ENCODE measurements at regions not wholly inside any gene's neighbourhood (a gene's known extent, or its start where the extent isn't known, plus 50 kb on each side); places are given as distances from the start of the nearest gene placed in this dataset.

- Mint-ChIP-seq H3K36me3 (peaks cover 14% of the 10 kb centered on the region), H3K27ac (no peak overlapping the region), H3K9me3 (peaks cover 5 to 15% of the 10 kb centered on the region in 2 donors), H3K27me3 (ENCODE audit: low read depth in 2 of 2) (no peaks in the 10 kb centered on the region), H3K4me3 (no peak overlapping the region), H3K4me1 (no peaks in the 10 kb centered on the region)
- Histone ChIP-seq H3K9me3 (ENCODE audit: control insufficient read depth, insufficient read depth, low read length) (peaks cover 5% of the 10 kb centered on the region), H3K27me3 (ENCODE audit: control insufficient read depth, insufficient read depth, low read length) (no peaks in the 10 kb centered on the region), H3K36me3 (ENCODE audit: control insufficient read depth, insufficient read depth, low read length) (no peaks in the 10 kb centered on the region), H3K27ac (ENCODE audit: low read length) (no peak overlapping the region), H3K4me1 (ENCODE audit: control insufficient read depth, insufficient read depth, low read length) (no peaks in the 10 kb centered on the region), H3K4me3 (ENCODE audit: low read length) (no peak overlapping the region)
- DNase-seq (no peak), ATAC-seq (no peak)
- TF ChIP-seq, protein P1, sequence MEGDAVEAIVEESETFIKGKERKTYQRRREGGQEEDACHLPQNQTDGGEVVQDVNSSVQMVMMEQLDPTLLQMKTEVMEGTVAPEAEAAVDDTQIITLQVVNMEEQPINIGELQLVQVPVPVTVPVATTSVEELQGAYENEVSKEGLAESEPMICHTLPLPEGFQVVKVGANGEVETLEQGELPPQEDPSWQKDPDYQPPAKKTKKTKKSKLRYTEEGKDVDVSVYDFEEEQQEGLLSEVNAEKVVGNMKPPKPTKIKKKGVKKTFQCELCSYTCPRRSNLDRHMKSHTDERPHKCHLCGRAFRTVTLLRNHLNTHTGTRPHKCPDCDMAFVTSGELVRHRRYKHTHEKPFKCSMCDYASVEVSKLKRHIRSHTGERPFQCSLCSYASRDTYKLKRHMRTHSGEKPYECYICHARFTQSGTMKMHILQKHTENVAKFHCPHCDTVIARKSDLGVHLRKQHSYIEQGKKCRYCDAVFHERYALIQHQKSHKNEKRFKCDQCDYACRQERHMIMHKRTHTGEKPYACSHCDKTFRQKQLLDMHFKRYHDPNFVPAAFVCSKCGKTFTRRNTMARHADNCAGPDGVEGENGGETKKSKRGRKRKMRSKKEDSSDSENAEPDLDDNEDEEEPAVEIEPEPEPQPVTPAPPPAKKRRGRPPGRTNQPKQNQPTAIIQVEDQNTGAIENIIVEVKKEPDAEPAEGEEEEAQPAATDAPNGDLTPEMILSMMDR (IDR thresholded peaks at IDR 0.05): no peak
- intact Hi-C loops (cut with micrococcal nuclease): no loop called here
- WGBS (ENCODE audit: insufficient coverage): 74% methylated on average over 2 of the region's 2 CpGs
Measured at GRCh38 chr13:54210397-54211049, 1181.9 kb downstream of the OLFM4 start.

DNA sequence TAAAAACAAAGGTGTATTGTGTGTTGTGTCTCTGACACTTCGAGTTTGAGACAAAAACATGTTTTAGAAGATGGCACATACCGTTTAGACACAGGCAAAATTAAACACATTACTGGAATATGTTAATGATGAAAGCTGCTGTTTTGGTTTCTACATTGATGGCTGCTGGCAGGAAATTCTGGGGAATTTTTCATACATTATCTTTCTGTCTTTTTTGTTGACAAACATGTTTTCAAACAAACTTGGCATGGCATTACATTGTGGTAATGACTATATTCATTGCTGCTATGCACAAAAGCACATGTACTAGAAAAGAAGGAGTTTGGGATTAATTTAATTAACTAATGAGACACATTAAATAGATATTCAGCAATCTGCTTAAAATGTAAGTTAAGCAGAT is 1187.6 kb downstream of the OLFM4 start:
- 61% methylated on average over 2 of the region's 2 CpGs for WGBS (ENCODE audit: insufficient coverage)
- Mint-ChIP-seq H3K9me3 (peaks cover 7 to 16% of the 10 kb centered on the region in 2 donors), H3K36me3 (no peaks in the 10 kb centered on the region), H3K27me3 (ENCODE audit: low read depth in 2 of 2) (no peaks in the 10 kb centered on the region), H3K27ac (no peak overlapping the region), H3K4me1 (no peaks in the 10 kb centered on the region), H3K4me3 (no peak overlapping the region)
- intact Hi-C loops (cut with micrococcal nuclease): no loop called here
- DNase-seq: no peak
- Histone ChIP-seq H3K36me3 (ENCODE audit: control insufficient read depth, insufficient read depth, low read length) (no peaks in the 10 kb centered on the region), H3K27ac (ENCODE audit: low read length) (no peak overlapping the region), H3K4me3 (ENCODE audit: low read length) (no peak overlapping the region), H3K4me1 (ENCODE audit: control insufficient read depth, insufficient read depth, low read length) (no peaks in the 10 kb centered on the region), H3K9me3 (ENCODE audit: control insufficient read depth, insufficient read depth, low read length) (peaks cover 10% of the 10 kb centered on the region), H3K27me3 (ENCODE audit: control insufficient read depth, insufficient read depth, low read length) (no peaks in the 10 kb centered on the region)
- ATAC-seq: no peak
- TF ChIP-seq, protein P1 (IDR thresholded peaks at IDR 0.05): no peak

DNA sequence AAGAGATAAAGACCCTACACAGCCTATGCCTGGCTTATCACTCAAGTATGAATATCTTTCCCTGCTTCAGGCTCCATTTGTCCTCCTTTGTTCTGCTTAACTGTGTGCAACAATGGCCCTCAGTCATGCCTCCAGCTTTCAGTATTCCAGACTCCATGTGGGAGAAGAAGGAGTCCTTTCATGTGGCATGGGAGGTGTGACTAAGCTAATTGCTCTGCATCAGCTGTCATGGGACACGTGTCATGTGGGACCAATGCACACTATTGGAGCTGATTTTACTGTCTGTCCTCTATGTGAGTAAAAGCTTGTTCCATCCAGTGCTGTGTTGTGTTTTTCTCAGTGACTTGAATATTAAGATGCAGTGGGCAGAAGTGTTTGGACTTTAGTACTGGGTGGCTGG is 1198.3 kb downstream of the OLFM4 start:
- H3K36me3 Mint-ChIP-seq: peaks cover 2% of the 10 kb centered on the region
- Histone ChIP-seq H3K27ac (ENCODE audit: low read length) (no peak overlapping the region), H3K4me1 (ENCODE audit: control insufficient read depth, insufficient read depth, low read length) (no peaks in the 10 kb centered on the region), H3K27me3 (ENCODE audit: control insufficient read depth, insufficient read depth, low read length) (no peaks in the 10 kb centered on the region), H3K4me3 (ENCODE audit: low read length) (no peak overlapping the region), H3K36me3 (ENCODE audit: control insufficient read depth, insufficient read depth, low read length) (no peaks in the 10 kb centered on the region), H3K9me3 (ENCODE audit: control insufficient read depth, insufficient read depth, low read length) (peaks cover 2% of the 10 kb centered on the region)
- H3K27me3 Mint-ChIP-seq (ENCODE audit: low read depth in 2 of 2): no peaks in the 10 kb centered on the region
- intact Hi-C loops (cut with micrococcal nuclease): no loop called here
- TF ChIP-seq, protein P1 (IDR thresholded peaks at IDR 0.05): no peak
- no peak overlapping the region for H3K4me3 Mint-ChIP-seq
- H3K27ac Mint-ChIP-seq: no peak overlapping the region
- DNase-seq: no peak
- WGBS (ENCODE audit: insufficient coverage): 74% methylated on average over 1 of the region's 1 CpG
- H3K9me3 Mint-ChIP-seq: peaks cover 16 to 17% of the 10 kb centered on the region in 2 donors
- H3K4me1 Mint-ChIP-seq: no peaks in the 10 kb centered on the region
- ATAC-seq: no peak

- Mint-ChIP-seq H3K4me1 (no peaks in the 10 kb centered on the region), H3K27ac (no peak overlapping the region), H3K9me3 (peaks cover 10 to 12% of the 10 kb centered on the region in 2 donors), H3K27me3 (ENCODE audit: low read depth in 2 of 2) (no peaks in the 10 kb centered on the region), H3K36me3 (peaks cover 6% of the 10 kb centered on the region), H3K4me3 (no peak overlapping the region)
- Histone ChIP-seq H3K4me3 (ENCODE audit: low read length) (no peak overlapping the region), H3K4me1 (ENCODE audit: control insufficient read depth, insufficient read depth, low read length) (no peaks in the 10 kb centered on the region), H3K27ac (ENCODE audit: low read length) (no peak overlapping the region), H3K9me3 (ENCODE audit: control insufficient read depth, insufficient read depth, low read length) (peaks cover 5% of the 10 kb centered on the region), H3K27me3 (ENCODE audit: control insufficient read depth, insufficient read depth, low read length) (no peaks in the 10 kb centered on the region), H3K36me3 (ENCODE audit: control insufficient read depth, insufficient read depth, low read length) (no peaks in the 10 kb centered on the region)
- WGBS (ENCODE audit: insufficient coverage): no CpG with 5 or more reads among the region's 1 CpG
- intact Hi-C loops (cut with micrococcal nuclease): no loop called here
- DNase-seq (no peak), ATAC-seq (no peak)
- TF ChIP-seq, protein P1 (IDR thresholded peaks at IDR 0.05): no peak
Measured at GRCh38 chr13:54232700-54233099, 1204.1 kb downstream of the OLFM4 start.
